Islet precursor cell (in vitro differentiated cells): ENCODE measurements at regions not wholly inside any gene's neighbourhood (a gene's known extent, or its start where the extent isn't known, plus 50 kb on each side); places are given as distances from the start of the nearest gene placed in this dataset.
A peak's percentile ranks its signal among the peaks of the same experiment; 100 is the strongest.
"Not testable (repeated sequence)": the region's sequence is repeated elsewhere in the genome, so short reads cannot be mapped to it uniquely, and the experiment has no call there.

Source experiments
- DNase-seq: peaks from one replicate; pipeline ENCODE4 v3.0.0-alpha.2; 2018

GRCh38 chr18:76307293-76307690 is 187.8 kb downstream of the ZNF516 start:
- no peak for DNase-seq

GRCh38 chr18:76306685-76307292 is 188.3 kb downstream of the ZNF516 start:
- DNase-seq: no peak

- DNase-seq: no peak
Observed at GRCh38 chr18:76285866-76286265, 209.2 kb downstream of the ZNF516 start.

GRCh38 chr18:76281565-76281964 is 213.5 kb downstream of the ZNF516 start:
- DNase-seq: no peak

GRCh38 chr18:76277801-76278200 is 217.2 kb downstream of the ZNF516 start:
- DNase-seq: no peak

GRCh38 chr18:76275727-76276313 is 219.2 kb downstream of the ZNF516 start:
- no peak for DNase-seq

- DNase-seq: peak; percentile 77
Observed at GRCh38 chr18:76274468-76275289, 220.4 kb downstream of the ZNF516 start.

- DNase-seq: no peak
Observed at GRCh38 chr18:76273956-76274355, 221.1 kb downstream of the ZNF516 start.

GRCh38 chr18:76273036-76273545 is 222.0 kb downstream of the ZNF516 start:
- DNase-seq: no peak

GRCh38 chr18:76267423-76267822 is 227.6 kb downstream of the ZNF516 start:
- not testable (repeated sequence) for DNase-seq

- no peak for DNase-seq
Observed at GRCh38 chr18:76266236-76266991, 228.6 kb downstream of the ZNF516 start.

GRCh38 chr18:76265497-76266235 is 229.4 kb downstream of the ZNF516 start:
- DNase-seq: no peak

GRCh38 chr18:76264876-76265250 is 230.2 kb downstream of the ZNF516 start:
- no peak for DNase-seq

GRCh38 chr18:76264198-76264875 is 230.7 kb downstream of the ZNF516 start:
- DNase-seq: no peak

- DNase-seq: no peak
Observed at GRCh38 chr18:76263046-76264005, 231.7 kb downstream of the ZNF516 start.

- DNase-seq: no peak
Observed at GRCh38 chr18:76260941-76261472, 234.0 kb downstream of the ZNF516 start.

- no peak for DNase-seq
Observed at GRCh38 chr18:76259711-76260110, 235.3 kb downstream of the ZNF516 start.

GRCh38 chr18:76259096-76259495 is 235.9 kb downstream of the ZNF516 start:
- no peak for DNase-seq

- DNase-seq: no peak
Observed at GRCh38 chr18:76258209-76258608, 236.8 kb downstream of the ZNF516 start.

- DNase-seq: no peak
Observed at GRCh38 chr18:76255070-76255683, 239.9 kb downstream of the ZNF516 start.
